LoVo (cell line): ENCODE measurements at regions not wholly inside any gene's neighbourhood (a gene's known extent, or its start where the extent isn't known, plus 50 kb on each side); places are given as distances from the start of the nearest gene placed in this dataset.
"Not testable (repeated sequence)": the region's sequence is repeated elsewhere in the genome, so short reads cannot be mapped to it uniquely, and the experiment has no call there.

ENCODE experiments used
- DNase-seq: peaks from one replicate; pipeline ENCODE4 v3.0.0-alpha.2; 2016; ENCODE audit warnings: low spot score

DNA sequence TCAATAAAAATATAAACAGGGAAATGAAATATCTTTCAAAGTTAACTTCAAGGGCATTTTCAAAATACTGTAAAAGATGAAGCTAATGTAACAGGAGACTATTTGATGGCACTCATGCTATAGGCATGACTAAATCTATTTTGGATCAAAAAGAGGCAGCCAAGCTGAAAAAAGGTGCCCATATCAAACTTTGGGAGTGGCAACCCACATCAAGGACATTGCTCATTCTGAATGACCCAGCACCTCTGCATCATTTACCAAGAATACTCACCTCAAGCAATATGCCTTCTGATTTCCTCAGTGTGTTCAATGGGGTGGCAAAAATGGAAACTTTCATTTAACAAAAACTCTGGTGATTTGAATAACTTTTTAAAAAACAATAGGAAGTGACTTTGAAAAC lies 853.3 kb downstream of the TLE1 start:
- no peak for DNase-seq

DNA sequence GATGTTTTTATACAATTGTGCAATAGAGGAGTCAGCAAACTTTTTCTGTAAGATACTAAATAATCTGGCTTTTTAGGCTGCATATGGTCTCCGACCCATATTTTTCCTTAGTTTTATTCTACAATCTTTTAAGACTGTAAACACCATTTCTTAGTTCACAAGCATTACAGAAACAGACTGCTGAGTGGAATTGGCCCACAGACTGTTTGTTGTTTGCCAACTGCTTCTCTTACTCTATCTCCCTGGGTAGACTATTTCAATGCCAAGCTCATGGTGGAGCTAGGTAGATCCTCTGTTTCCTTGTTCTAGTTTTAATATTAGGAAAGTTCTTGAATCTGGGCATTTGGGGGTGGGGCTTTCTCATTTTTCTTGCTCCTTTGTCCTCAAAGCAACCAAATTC lies 857.6 kb downstream of the TLE1 start:
- no peak for DNase-seq

- no peak for DNase-seq
Measured at GRCh38 chr9:80811656-80812055, 877.7 kb downstream of the TLE1 start.

GRCh38 chr9:80811003-80811402 lies 878.3 kb downstream of the TLE1 start:
- no peak for DNase-seq

DNA sequence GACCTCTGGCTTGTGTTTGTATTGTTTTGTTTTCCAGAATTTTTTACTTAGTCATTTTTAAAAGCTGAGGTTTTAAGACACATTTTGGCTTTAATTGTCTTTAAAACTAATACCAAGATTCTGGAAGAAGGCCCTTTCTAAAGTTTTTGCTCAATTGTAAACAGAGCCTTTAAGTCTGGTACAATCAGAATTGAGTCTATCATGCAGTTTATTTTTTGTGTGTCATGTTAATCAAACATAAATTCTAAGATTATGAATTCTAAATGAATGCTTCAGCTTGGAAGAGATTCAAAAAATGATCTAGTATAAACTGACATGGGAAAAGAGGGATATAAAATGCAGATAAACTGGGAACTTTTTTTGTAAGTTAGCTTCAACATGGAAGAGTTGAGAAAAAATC lies 882.7 kb downstream of the TLE1 start:
- no peak for DNase-seq

DNA sequence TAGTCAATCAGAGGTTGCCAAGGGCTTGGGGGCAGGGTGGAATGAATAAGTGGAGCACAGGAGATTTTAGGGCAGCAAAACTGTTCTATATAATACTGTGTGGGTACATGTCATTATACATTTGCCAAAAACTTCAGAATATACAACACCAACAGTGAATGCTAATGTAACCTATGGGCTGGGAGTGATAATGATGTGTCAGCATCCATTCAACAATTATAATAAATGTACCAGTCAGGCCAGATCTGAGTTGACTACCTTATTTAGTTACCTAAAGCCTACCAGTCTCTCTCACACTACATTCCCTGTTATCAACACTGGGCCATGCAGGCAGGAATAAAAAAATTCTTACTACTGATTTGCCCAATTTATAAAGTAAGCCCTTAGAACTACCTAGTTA lies 884.5 kb downstream of the TLE1 start:
- no peak for DNase-seq

GRCh38 chr9:80797831-80798688 lies 891.3 kb downstream of the TLE1 start:
- no peak for DNase-seq

DNA sequence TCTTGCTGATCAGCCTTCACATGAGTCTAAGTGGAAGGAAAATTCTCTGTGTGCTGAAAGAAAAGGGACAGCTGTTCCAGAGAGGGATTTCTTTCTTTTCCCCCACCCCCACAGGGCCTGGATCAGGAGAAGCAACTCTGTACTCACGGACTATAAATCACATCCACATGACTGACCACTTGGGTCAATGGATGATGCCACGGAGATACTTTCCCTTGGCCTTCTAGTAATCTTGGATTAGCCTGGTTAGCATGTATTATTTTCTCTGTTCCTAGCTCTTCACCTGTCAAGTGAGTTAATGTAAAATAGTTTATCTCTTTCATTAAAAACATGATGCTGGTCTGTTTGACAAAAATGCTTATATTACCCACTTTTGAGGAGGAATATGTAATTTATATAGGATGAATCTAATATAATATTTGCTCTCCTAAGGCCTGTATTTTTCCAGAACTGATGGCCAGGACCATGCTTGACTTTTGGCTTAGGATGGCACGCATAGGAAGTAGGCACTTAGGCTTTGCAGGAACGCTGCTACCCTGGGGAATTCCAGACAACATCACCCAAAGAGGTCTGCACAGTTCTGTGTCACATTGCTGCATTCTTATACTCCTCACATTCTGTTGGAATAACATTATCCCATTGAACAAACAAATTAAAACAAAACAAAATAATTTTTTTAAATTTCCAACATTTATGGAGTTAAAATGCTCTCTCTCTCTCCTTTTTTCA lies 892.1 kb downstream of the TLE1 start:
- no peak for DNase-seq

GRCh38 chr9:80796632-80797031 lies 892.7 kb downstream of the TLE1 start:
- no peak for DNase-seq

- no peak for DNase-seq
Measured at GRCh38 chr9:80794197-80794596, 895.1 kb downstream of the TLE1 start.

- DNase-seq: no peak
Measured at GRCh38 chr9:80793706-80794105, 895.6 kb downstream of the TLE1 start.

DNA sequence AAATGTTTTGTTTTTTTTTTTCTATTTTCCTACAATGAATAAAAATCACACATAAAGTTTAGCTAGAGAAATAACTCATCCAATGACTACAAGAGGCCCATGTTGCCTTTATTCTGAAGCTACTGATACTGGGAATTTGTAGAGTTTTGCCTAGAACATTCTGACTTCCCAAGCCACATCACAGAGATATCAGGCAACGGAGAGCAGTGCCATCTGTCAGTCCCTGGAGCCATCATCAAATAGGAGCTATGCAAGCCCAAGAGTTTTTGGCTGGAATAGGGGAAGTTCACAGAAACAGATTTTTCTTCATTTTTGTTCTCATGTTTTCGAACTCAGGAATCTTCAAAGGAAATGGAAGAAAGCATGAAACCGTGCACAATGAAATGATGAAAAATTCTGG lies 896.6 kb downstream of the TLE1 start:
- DNase-seq: no peak

- DNase-seq: no peak
Measured at GRCh38 chr9:80791836-80792235, 897.5 kb downstream of the TLE1 start.

DNA sequence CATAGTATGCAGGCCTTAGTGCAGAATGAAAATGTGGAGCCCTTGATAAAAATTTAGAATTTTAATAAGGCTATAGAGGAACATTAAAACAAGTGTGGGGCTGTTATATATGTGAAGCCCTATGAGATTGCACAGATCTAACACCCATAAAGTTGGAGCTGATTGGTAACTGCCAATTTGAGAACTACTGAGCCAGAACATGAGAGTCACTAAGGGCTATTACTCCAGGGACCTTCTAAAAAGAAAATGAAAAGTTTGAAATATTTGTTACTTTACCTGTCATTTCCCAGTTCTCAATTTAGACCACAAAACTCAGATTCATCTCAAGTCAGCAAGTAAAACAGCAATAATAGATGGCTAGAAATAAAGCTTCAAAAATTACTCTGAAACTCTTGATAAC lies 898.6 kb downstream of the TLE1 start:
- no peak for DNase-seq

DNA sequence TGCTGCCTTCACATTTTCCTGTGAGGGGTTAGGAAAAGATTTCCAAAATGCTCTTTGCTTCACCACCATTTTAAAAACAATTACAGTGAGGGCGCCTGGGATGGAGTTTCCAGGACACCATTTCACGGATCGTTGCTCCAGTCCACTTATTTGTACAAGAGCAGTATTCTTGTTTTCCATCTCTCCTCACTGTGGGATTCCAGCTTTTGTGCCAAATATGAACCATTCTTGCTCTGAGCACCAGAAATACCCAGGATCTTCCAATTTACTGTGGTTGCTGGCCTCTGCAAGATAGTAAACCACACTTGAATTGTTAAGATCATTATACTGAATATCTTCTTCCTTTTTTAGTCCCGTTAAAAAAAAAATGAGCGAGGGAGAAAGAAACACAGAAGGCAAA lies 899.5 kb downstream of the TLE1 start:
- DNase-seq: no peak

GRCh38 chr9:80787636-80788035 lies 901.7 kb downstream of the TLE1 start:
- no peak for DNase-seq

DNA sequence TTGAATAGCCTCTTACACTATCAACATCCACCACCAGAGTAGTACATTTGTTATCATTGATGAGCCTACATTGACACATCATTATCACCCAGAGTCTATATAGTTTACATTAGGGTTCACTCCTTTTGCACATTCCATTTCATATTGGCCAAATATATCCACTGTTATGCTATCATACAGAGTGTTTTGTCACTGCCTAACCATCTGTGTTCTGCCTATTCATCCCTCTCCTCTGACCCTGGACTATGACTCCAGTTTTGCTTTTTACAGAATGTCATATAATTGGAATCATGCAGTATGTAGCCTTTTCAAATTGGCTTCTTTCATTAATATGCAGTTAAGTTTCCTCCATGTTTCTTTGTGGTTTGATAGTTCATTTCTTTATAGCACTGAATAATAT lies 904.7 kb downstream of the TLE1 start:
- no peak for DNase-seq

DNA sequence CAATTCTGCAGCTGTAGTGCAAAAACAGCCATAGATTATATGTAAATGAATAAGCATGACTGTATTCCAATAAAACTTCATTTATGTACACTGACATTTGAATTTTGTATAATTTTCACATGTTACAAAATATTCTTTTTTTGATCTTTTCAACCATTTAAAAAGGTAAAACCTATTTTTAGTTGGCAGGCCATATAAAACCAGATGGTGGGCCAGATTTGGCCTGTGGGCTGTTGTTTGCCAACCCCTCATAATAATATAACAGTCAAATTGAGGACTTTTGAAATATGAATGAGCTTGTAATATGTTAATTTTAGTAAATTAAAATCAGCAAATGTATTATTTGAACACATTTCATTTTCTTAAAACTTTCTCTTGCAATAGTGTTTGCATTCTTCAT lies 913.4 kb downstream of the TLE1 start:
- DNase-seq: no peak

- no peak for DNase-seq
Measured at GRCh38 chr9:80775530-80775929, 913.8 kb downstream of the TLE1 start.

DNA sequence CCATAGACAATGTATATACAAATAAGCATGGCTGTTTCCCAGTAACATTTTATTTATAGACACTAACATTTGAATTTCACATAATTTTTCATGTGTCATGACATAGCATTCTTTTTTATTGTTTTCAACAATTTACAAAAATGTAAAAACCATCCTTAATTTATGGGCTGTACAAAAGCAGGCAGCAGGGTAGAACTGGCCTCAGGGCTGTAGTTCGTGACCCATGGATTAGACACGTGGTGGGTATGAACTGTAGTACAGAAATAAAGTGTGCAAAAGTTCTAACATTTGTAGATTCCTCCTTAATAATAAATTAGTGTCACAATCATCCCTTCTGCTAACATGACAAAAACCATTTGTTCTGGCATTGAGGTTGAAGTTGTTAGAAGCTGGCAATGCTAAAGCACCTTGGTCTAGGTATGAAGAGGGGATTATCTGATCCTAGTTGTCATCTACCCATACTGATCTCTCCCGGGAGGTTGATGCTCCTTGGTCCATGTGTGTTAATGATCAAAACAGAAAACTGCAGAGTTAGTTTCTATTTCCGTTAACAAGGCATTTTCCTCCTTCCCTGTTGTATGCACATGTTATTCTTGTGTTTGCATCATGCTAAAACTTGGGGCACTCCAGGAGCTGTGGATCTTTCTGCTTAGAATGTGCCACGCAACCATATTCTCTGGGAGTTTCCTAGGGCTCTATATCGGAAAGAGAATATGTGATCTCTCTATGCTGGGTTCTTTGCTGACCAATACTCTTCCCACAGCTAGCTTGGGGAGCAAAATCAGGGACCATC lies 917.6 kb downstream of the TLE1 start:
- no peak for DNase-seq

DNA sequence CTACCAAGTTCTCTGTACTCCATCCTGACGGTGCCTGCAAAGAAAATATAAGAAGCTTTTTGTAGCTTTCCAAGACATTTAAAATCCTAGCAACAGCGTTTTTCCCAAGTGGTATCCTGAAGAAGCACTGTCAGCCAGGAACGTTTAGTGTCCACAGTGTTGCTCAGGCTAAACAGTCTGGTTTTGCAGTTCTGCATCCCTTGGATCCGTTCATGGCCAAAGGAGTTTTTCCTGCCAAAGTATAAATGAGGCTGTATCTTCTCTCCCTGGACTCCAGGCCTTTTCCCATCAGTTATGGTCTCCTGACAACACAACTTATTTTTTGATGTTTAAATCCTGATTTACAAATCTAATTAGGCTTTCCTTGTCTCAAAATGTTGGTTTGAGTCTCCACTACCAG lies 925.8 kb downstream of the TLE1 start:
- no peak for DNase-seq

DNA sequence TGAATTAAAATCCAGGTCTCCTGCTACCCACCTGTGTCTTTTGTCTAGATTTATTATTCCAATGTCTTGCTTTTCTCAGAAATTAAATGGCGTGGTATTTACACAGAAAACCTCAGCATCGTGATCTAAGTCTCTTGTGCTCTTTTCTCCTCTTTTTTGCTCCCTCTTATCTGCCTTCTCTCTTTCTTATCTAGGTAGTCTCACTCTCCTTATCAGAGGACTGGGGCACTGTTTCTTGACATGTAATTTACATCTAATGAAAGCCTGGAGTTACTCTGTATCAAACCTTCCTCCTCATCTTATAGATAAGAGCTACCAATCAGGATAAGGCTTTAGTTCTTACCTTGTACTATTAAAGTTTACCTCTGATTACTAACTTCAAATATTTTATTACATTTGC lies 933.8 kb downstream of the TLE1 start:
- DNase-seq: no peak

DNA sequence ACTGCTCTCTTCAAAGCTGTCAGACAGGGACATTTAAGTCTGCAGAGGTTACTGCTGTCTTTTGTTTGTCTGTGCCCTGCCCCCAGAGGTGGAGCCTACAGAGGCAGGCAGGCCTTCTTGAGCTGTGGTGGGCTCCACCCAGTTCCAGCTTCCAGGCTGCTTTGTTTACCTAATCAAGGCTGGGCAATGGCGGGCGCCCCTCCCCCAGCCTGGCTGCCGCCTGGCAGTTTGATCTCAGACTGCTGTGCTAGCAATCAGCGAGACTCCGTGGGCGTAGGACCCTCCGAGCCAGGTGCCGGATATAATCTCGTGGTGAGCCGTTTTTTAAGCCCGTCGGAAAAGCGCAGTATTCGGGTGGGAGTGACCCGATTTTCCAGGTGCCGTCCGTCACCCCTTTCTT lies 942.3 kb downstream of the TLE1 start:
- DNase-seq: not testable (repeated sequence)
